ENCODE measurements at regions not wholly inside any gene's neighbourhood (a gene's known extent, or its start where the extent isn't known, plus 50 kb on each side); places are given as distances from the start of the nearest gene placed in this dataset.

DNA sequence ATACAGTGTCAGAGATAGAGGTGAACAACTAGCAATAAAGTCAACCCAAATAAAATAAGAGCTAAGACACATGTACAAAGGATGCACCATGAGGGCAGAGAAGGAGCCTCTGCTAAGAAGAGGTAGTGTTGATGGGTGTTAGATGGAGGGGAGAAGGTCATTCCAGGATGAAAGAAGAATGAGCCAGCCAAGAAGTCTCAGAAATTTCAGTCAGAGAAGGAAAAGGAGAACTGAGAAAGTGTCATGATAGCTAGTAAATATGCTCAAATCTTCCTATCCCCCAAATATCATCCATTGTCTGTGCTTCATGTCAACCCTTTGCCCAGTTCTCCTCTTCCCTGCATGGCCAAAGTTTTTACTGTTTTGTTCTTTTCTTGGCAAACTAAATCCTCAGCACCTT lies 225.2 kb upstream of the BTG1 start:
- Histone ChIP-seq H3K27ac (no peak overlapping the region), H3K4me2 (ENCODE audit: low read length) (no peak overlapping the region), H3K4me3 (ENCODE audit: low read depth, low read length) (no peak overlapping the region), H3K9ac (no peak overlapping the region), H3K79me2 (no peaks in the 10 kb centered on the region), H3K9me3 (ENCODE audit: control insufficient read depth, low read length) (no peaks in the 10 kb centered on the region), H3K36me3 (ENCODE audit: control insufficient read depth, insufficient read depth, low read length) (no peaks in the 10 kb centered on the region), H2AFZ (no peak overlapping the region), H3K27me3 (ENCODE audit: control insufficient read depth, insufficient read depth, low read length) (no peaks in the 10 kb centered on the region), H3K4me1 (peaks cover under 1% of the 10 kb centered on the region)
- TF ChIP-seq, protein P1, sequence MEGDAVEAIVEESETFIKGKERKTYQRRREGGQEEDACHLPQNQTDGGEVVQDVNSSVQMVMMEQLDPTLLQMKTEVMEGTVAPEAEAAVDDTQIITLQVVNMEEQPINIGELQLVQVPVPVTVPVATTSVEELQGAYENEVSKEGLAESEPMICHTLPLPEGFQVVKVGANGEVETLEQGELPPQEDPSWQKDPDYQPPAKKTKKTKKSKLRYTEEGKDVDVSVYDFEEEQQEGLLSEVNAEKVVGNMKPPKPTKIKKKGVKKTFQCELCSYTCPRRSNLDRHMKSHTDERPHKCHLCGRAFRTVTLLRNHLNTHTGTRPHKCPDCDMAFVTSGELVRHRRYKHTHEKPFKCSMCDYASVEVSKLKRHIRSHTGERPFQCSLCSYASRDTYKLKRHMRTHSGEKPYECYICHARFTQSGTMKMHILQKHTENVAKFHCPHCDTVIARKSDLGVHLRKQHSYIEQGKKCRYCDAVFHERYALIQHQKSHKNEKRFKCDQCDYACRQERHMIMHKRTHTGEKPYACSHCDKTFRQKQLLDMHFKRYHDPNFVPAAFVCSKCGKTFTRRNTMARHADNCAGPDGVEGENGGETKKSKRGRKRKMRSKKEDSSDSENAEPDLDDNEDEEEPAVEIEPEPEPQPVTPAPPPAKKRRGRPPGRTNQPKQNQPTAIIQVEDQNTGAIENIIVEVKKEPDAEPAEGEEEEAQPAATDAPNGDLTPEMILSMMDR (IDR thresholded peaks at IDR 0.05): no peak

DNA sequence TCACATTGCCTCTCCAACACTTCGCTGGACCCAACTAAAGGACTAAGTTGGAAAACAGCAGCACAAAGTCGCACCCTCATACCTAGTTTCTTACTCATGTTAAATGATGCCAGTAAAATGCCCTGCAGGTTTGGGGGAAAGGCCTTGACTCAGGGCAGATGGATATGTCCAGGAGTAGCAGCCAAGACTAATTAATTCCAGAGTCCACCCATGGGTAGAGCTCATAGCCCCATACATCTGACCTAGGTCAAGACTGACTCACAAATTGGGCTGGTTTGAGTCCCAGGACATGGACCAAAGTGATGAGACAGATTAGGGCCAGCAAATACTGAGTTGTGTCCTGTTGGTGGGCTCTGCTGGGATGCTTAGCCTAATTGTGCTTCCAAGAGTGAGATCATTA lies 224.0 kb upstream of the BTG1 start:
- Histone ChIP-seq H3K4me3 (ENCODE audit: low read depth, low read length) (no peak overlapping the region), H3K9me3 (ENCODE audit: control insufficient read depth, low read length) (no peaks in the 10 kb centered on the region), H3K4me2 (ENCODE audit: low read length) (no peak overlapping the region), H3K9ac (no peak overlapping the region), H3K79me2 (no peaks in the 10 kb centered on the region), H3K36me3 (ENCODE audit: control insufficient read depth, insufficient read depth, low read length) (no peaks in the 10 kb centered on the region), H3K4me1 (peaks cover 2% of the 10 kb centered on the region), H3K27ac (no peak overlapping the region), H2AFZ (no peak overlapping the region), H3K27me3 (ENCODE audit: control insufficient read depth, insufficient read depth, low read length) (no peaks in the 10 kb centered on the region)
- TF ChIP-seq, protein P1 (IDR thresholded peaks at IDR 0.05): no peak

DNA sequence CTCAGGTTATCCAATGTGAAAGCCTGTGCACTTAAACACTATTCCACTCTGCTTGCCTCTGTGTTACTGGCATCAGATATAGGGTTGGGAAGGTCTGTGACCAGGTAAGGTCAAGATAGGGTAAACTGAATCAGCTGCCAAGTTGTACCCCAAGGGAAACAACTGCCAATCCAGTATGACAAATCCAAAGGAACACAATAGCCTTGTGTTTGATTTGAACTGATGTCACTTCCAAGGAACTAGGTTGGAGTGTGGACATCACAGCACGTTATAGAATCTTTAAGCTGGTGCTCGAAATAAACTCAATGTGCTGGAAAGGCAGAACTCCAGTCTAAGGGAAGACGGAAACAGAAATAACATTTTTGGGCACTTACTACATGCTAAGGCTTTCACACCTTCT lies 223.4 kb upstream of the BTG1 start:
- Histone ChIP-seq H3K4me1 (peaks cover 2% of the 10 kb centered on the region), H3K79me2 (no peaks in the 10 kb centered on the region), H3K4me2 (ENCODE audit: low read length) (no peak overlapping the region), H2AFZ (no peak overlapping the region), H3K9me3 (ENCODE audit: control insufficient read depth, low read length) (no peaks in the 10 kb centered on the region), H3K27me3 (ENCODE audit: control insufficient read depth, insufficient read depth, low read length) (no peaks in the 10 kb centered on the region), H3K27ac (no peak overlapping the region), H3K36me3 (ENCODE audit: control insufficient read depth, insufficient read depth, low read length) (no peaks in the 10 kb centered on the region), H3K9ac (no peak overlapping the region), H3K4me3 (ENCODE audit: low read depth, low read length) (no peak overlapping the region)
- TF ChIP-seq, protein P1 (IDR thresholded peaks at IDR 0.05): no peak

DNA sequence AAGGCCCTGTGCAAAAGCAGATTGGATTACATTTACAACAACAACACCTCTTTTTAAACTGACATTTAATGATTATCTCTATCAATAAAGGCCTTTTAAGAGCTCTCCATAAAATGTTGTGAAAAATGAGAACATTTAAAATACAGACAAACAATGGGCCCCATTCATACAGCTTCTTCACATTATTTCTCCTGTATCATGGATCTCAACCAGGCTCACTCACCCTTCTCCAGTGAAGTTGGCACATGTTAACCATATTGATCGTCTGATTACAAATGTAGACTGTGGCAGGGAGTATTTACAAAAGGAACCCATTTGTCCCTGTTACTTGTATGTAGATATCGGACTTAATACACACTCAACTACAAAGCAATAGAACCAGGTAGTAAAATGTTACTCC lies 220.2 kb upstream of the BTG1 start:
- TF ChIP-seq, protein P1 (IDR thresholded peaks at IDR 0.05): no peak
- Histone ChIP-seq H3K79me2 (no peaks in the 10 kb centered on the region), H2AFZ (no peak overlapping the region), H3K4me2 (ENCODE audit: low read length) (no peak overlapping the region), H3K9ac (no peak overlapping the region), H3K36me3 (ENCODE audit: control insufficient read depth, insufficient read depth, low read length) (no peaks in the 10 kb centered on the region), H3K9me3 (ENCODE audit: control insufficient read depth, low read length) (no peaks in the 10 kb centered on the region), H3K4me1 (peaks cover 2% of the 10 kb centered on the region), H3K27ac (no peak overlapping the region), H3K27me3 (ENCODE audit: control insufficient read depth, insufficient read depth, low read length) (no peaks in the 10 kb centered on the region), H3K4me3 (ENCODE audit: low read depth, low read length) (no peak overlapping the region)

DNA sequence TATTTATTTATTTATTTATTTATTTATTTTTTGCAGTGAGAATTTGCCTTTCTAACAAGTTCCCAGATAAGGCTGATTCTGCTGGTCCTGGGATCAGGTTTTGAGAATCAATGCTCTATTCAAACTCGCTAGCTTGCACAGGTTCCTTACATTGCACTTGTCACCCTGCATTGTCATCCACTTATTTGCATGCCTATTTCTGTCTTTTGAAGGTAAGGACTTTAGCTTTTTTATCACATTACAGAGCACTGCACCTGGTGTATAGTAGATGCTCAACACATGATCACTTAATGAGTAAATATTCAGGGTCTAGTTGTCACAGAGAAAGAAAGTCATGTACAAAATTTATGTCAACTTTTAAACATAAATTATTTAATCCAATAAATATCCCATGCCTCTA lies 219.7 kb upstream of the BTG1 start:
- Histone ChIP-seq H3K9ac (no peak overlapping the region), H3K27me3 (ENCODE audit: control insufficient read depth, insufficient read depth, low read length) (no peaks in the 10 kb centered on the region), H2AFZ (no peak overlapping the region), H3K79me2 (no peaks in the 10 kb centered on the region), H3K4me3 (ENCODE audit: low read depth, low read length) (no peak overlapping the region), H3K9me3 (ENCODE audit: control insufficient read depth, low read length) (no peaks in the 10 kb centered on the region), H3K4me1 (peaks cover 2% of the 10 kb centered on the region), H3K27ac (no peak overlapping the region), H3K4me2 (ENCODE audit: low read length) (no peak overlapping the region), H3K36me3 (ENCODE audit: control insufficient read depth, insufficient read depth, low read length) (no peaks in the 10 kb centered on the region)
- TF ChIP-seq, protein P1 (IDR thresholded peaks at IDR 0.05): no peak
